GM12878 (cell line): ENCODE measurements at regions not wholly inside any gene's neighbourhood (a gene's known extent, or its start where the extent isn't known, plus 50 kb on each side); places are given as distances from the start of the nearest gene placed in this dataset.

Experiments
- GABPA ChIP-seq: IDR thresholded peaks from 2 replicates; pipeline ENCODE4 v1.6.1; 2014; ENCODE audit warnings: antibody characterized with exemption, low read depth, mild to moderate bottlenecking, inconsistent platforms
- JUNB ChIP-seq: IDR thresholded peaks from 2 replicates; pipeline ENCODE4 v1.6.1; 2016; ENCODE audit warnings: antibody characterized with exemption, mild to moderate bottlenecking
- KDM1A ChIP-seq: fragments of 200-600 bp; sonication (generic); IDR thresholded peaks from 2 replicates; pipeline ENCODE4 v1.6.1; 2016; ENCODE audit warnings: borderline replicate concordance
- NR2F1 ChIP-seq: fragments of 450-650 bp; conservative IDR thresholded peaks from 2 replicates; pipeline ENCODE4 v1.6.1; 2017; ENCODE audit warnings: mild to moderate bottlenecking
- PML ChIP-seq: IDR thresholded peaks from 2 replicates; pipeline ENCODE4 v1.6.1; 2012; ENCODE audit warnings: low read length, inconsistent platforms
- RELB ChIP-seq: fragments of 450-650 bp; IDR thresholded peaks from 2 replicates; pipeline ENCODE4 v1.6.1; 2017; ENCODE audit warnings: low read depth, mild to moderate bottlenecking, moderate library complexity
- SKIL ChIP-seq: fragments of 450-650 bp; IDR thresholded peaks from 2 replicates; pipeline ENCODE4 v1.6.1; 2017; ENCODE audit warnings: mild to moderate bottlenecking, low read depth, inconsistent platforms; ENCODE audit not compliant: poor library complexity, severe bottlenecking
- SMAD5 ChIP-seq: IDR thresholded peaks from 2 replicates; pipeline ENCODE4 v1.6.1; 2016; ENCODE audit warnings: antibody characterized with exemption, low read depth
- ZBTB40 ChIP-seq: fragments of 450-650 bp; IDR thresholded peaks from 2 replicates; pipeline ENCODE4 v1.6.1; 2016; ENCODE audit warnings: mild to moderate bottlenecking, moderate library complexity, borderline replicate concordance
- ZSCAN29 ChIP-seq: fragments of 450-650 bp; IDR thresholded peaks from 2 replicates; pipeline ENCODE4 v1.6.1; 2017; ENCODE audit warnings: mild to moderate bottlenecking, moderate library complexity

GRCh38 chr11:116416852-116417251, 355.9 kb downstream of the BUD13 start (continued):
- TF ChIP-seq GABPA, result no peak
- no peak for TF ChIP-seq ZSCAN29
- no peak for TF ChIP-seq RELB
- no peak for TF ChIP-seq ZBTB40
- no peak for TF ChIP-seq NR2F1
- TF ChIP-seq SMAD5, result no peak
- no peak for TF ChIP-seq SKIL
- no peak for TF ChIP-seq KDM1A
- TF ChIP-seq JUNB, result no peak
- TF ChIP-seq PML, result no peak
